K562 (cell line): ENCODE measurements at regions not wholly inside any gene's neighbourhood (a gene's known extent, or its start where the extent isn't known, plus 50 kb on each side); places are given as distances from the start of the nearest gene placed in this dataset.

ENCODE experiments used
- ATAC-seq: fragments of 200-7000 bp; cut with Tn5 transposase; 3 replicates; pipeline ENCODE4 v1.9.1; 2020; ENCODE audit warnings: moderate library complexity
- BruUV-seq: library from RNA; stranded (reverse); fragments of 400-500 nt; replicated peaks from 2 replicates; lab custom pipeline; 2021; lab: Mats Ljungman, UMichigan
- CTCF ChIA-PET: fragments of 300-600 bp; formaldehyde crosslinking; extraction: SDS; loops from one replicate; lab custom pipeline; 2021; ENCODE audit warnings: low intra/inter-chr PET ratio; lab: Yijun Ruan, JAX
- POLR2A ChIA-PET: fragments of 300-600, 350-650 bp; sonication (Branson Sonifier 250); formaldehyde crosslinking; extraction: SDS; loops from one replicate; lab custom pipeline; 2021; ENCODE audit warnings: antibody characterized with exemption, inconsistent platforms; lab: Yijun Ruan, JAX
- DNase-seq, 4 experiments: peaks; one replicate each; pipeline versions ENCODE4 v3.0.0 to v3.0.0-alpha.2; 2011 to 2018; ENCODE audit warnings: low spot score in 3 of 4, mixed read lengths in 3 of 4; ENCODE audit errors: extremely low read depth in 1 of 4
- FAIRE-seq: peaks from 2 replicates; lab custom pipeline; 2011; peaks lifted over from hg19 to GRCh38; lab: Jason Lieb, UNC
- H2AFZ ChIP-seq: 2 replicates; pipeline ENCODE4 v1.6.0; 2011; ENCODE audit warnings: low read depth, low read length, control low read depth, inconsistent platforms
- H3K27ac ChIP-seq: fragments of 200-600 bp; 3 replicates; pipeline ENCODE4 v1.8.0; 2011; ENCODE audit warnings: low read depth, mild to moderate bottlenecking, control low read depth, inconsistent platforms, low read length, moderate library complexity, mixed read lengths; ENCODE audit errors: extremely low read depth
- H3K27me3 ChIP-seq, 2 experiments: fragments of 300-600 bp in 1 of 2; 2 replicates in 1 of 2; 3 replicates in 1 of 2; pipeline versions ENCODE4 v1.6.0 to v1.8.0; 2011; ENCODE audit warnings: inconsistent platforms in 2 of 2, low read length in 2 of 2, mild to moderate bottlenecking in 1 of 2, mixed read lengths in 1 of 2, moderate library complexity in 1 of 2; ENCODE audit not compliant: control insufficient read depth in 2 of 2, insufficient read depth in 2 of 2
- H3K36me3 ChIP-seq: fragments of 300-600 bp; 3 replicates; pipeline ENCODE4 v1.8.0; 2011; ENCODE audit warnings: mild to moderate bottlenecking, low read length, inconsistent platforms; ENCODE audit not compliant: control insufficient read depth, insufficient read depth
- H3K4me1 ChIP-seq, 2 experiments: fragments of 200-600 bp in 1 of 2; replicated peaks in 1 of 2; 2 replicates in 1 of 2; 3 replicates in 1 of 2; pipeline versions ENCODE4 v1.5.1 to v1.8.0; 2011; ENCODE audit warnings: inconsistent platforms in 2 of 2, low read length in 2 of 2, mild to moderate bottlenecking in 1 of 2, mixed read lengths in 1 of 2, moderate library complexity in 1 of 2; ENCODE audit not compliant: control insufficient read depth in 2 of 2, insufficient read depth in 2 of 2
- H3K4me2 ChIP-seq: 2 replicates; pipeline ENCODE4 v1.6.1; 2011; ENCODE audit warnings: low read length, control low read depth, inconsistent platforms, mixed read lengths; ENCODE audit not compliant: insufficient read depth
- H3K4me3 ChIP-seq: fragments of 200-600 bp; sonication (generic), shearing (Covaris generic); 2 replicates; pipeline ENCODE4 v1.5.1; 2016; ENCODE audit warnings: control low read depth, inconsistent platforms
- H3K79me2 ChIP-seq: fragments of 200-600 bp; 3 replicates; pipeline ENCODE4 v1.8.0; 2011; ENCODE audit warnings: low read length, inconsistent platforms; ENCODE audit not compliant: control insufficient read depth, insufficient read depth
- H3K9ac ChIP-seq, 2 experiments: 2 replicates each; pipeline versions ENCODE4 v1.6.0 to v1.6.1; 2011; ENCODE audit warnings: low read depth in 2 of 2, low read length in 2 of 2, control low read depth in 1 of 2, inconsistent platforms in 1 of 2, mild to moderate bottlenecking in 1 of 2, mixed read lengths in 1 of 2; ENCODE audit not compliant: insufficient read depth in 1 of 2
- H3K9me1 ChIP-seq: one replicate; pipeline ENCODE4 v1.6.0; 2011; ENCODE audit warnings: inconsistent platforms, mild to moderate bottlenecking, low read length, moderate library complexity; ENCODE audit not compliant: control insufficient read depth, insufficient read depth
- H3K9me3 ChIP-seq: replicated peaks from 2 replicates; pipeline ENCODE4 v1.5.1; 2011; ENCODE audit warnings: low read depth, low read length, inconsistent platforms; ENCODE audit not compliant: control insufficient read depth, insufficient read depth
- H4K20me1 ChIP-seq: replicated peaks from 2 replicates; pipeline ENCODE4 v1.6.1; 2011; ENCODE audit warnings: low read length, inconsistent platforms, mixed read lengths; ENCODE audit not compliant: control insufficient read depth, insufficient read depth
- HDAC1 ChIP-seq, 2 experiments: fragments of 450-650 bp; IDR thresholded peaks; 2 replicates each; pipeline ENCODE4 v1.6.1; 2016 to 2017; ENCODE audit warnings: inconsistent platforms in 1 of 2, mild to moderate bottlenecking in 1 of 2, moderate library complexity in 1 of 2
- PML ChIP-seq: IDR thresholded peaks from 2 replicates; pipeline ENCODE4 v1.6.1; 2012; ENCODE audit warnings: low read length, inconsistent platforms
- POLR2A ChIP-seq: fragments of 450-650 bp; conservative IDR thresholded peaks from 2 replicates; pipeline ENCODE4 v1.6.1; 2016
- RUNX1 ChIP-seq: sonication (generic); IDR thresholded peaks from 2 replicates; pipeline ENCODE4 v1.6.1; 2016; ENCODE audit warnings: antibody characterized with exemption, low read depth
- SRSF1 ChIP-seq: fragments of 200-400 bp; formaldehyde crosslinking; IDR thresholded peaks from 2 replicates; pipeline ENCODE4 v1.6.1; 2017; ENCODE audit warnings: mild to moderate bottlenecking, low read depth, low read length, moderate library complexity
- TGIF2 ChIP-seq: sonication (generic); formaldehyde crosslinking; IDR thresholded peaks from 2 replicates; pipeline ENCODE4 v1.8.1; 2022; ENCODE audit warnings: mild to moderate bottlenecking, missing genetic modification reagents, moderate library complexity
- ZNF140 ChIP-seq: fragments of 250-450 bp; sonication (Bioruptor Pico); IDR thresholded peaks from 2 replicates; pipeline ENCODE4 v1.8.0; 2021; ENCODE audit warnings: moderate library complexity, mild to moderate bottlenecking, inconsistent platforms
- ZNF408 ChIP-seq: fragments of 250-450 bp; sonication (Bioruptor Pico); IDR thresholded peaks from 2 replicates; pipeline ENCODE4 v1.4.0; 2020; ENCODE audit warnings: low read depth, mild to moderate bottlenecking, moderate library complexity
- ZNF644 ChIP-seq: fragments of 200-800 bp; sonication (Bioruptor generic); IDR thresholded peaks from 2 replicates; pipeline ENCODE4 v1.6.1; 2016; ENCODE audit warnings: low read depth, missing genetic modification characterization, missing compliant biosample characterization
- WGBS: fragments of 100-300 bp; shearing (Covaris generic); methylation state at CpG from one replicate; pipeline ENCODE4 v1.1.6; 2016; ENCODE audit warnings: low coverage, mixed read lengths; ENCODE audit not compliant: insufficient coverage; ENCODE audit errors: missing lambda C conversion rate; 5-methylcytosine and 5-hydroxymethylcytosine counted together
- in situ Hi-C: fragments of 300-500 bp; cut with MboI; formaldehyde crosslinking; loops from 4 replicates; pipeline ENCODE4 v1.15.0; 2018; ENCODE audit warnings: inconsistent platforms, mixed read lengths
- intact Hi-C: fragments of 100-400 bp; cut with micrococcal nuclease; formaldehyde crosslinking; loops from 2 replicates; pipeline ENCODE4 v1.14.2; 2022
- TF ChIP-seq, protein P1 (sequence below), 2 experiments: fragments of 450-650 bp; IDR thresholded peaks; 2 replicates each; pipeline ENCODE4 v1.6.1; 2016; ENCODE audit warnings: mild to moderate bottlenecking in 2 of 2, borderline replicate concordance in 1 of 2, low read depth in 1 of 2, moderate library complexity in 1 of 2

DNA sequence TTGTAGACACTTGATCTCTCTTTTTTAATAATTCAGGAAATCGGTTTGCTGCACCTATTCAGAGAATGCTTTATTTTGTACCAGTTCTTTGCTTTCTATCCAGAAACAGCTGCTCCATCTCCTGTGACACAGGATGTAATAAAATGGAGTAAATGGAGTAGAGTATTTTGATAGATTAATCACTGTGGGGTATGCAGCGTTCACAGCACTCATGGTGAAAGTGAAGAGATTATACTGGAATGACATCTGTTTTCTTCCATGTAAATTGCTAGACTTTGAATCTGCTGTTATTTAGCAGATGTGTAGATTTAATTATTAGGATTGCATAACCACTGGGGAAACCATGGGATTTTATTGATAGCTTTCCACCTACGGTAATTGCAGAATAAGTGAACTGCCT lies 227.3 kb upstream of the ARHGAP42 start:
- 0% methylated on average over 3 of the region's 3 CpGs for WGBS
- no peak for FAIRE-seq
- Histone ChIP-seq H3K4me3 (no peak overlapping the region), H3K4me1 (no peaks in the 10 kb centered on the region), H3K79me2 (no peaks in the 10 kb centered on the region), H3K27ac (no peak overlapping the region), H3K9ac (no peak overlapping the region), H3K36me3 (no peaks in the 10 kb centered on the region), H3K9me1 (no peaks in the 10 kb centered on the region), H2AFZ (no peak overlapping the region), H3K27me3 (no peaks in the 10 kb centered on the region), H3K4me2 (no peak overlapping the region), H3K9me3 (no peaks in the 10 kb centered on the region; the same call in 1 of the 2 replicates), H4K20me1 (no peaks in the 10 kb centered on the region)
- ChIA-PET POLR2A (no interaction called here), CTCF (no interaction called here)
- no peak for TF ChIP-seq ZNF140 (CRISPR knock-in tag)
- no peak for TF ChIP-seq TGIF2 (CRISPR knock-in tag)
- no peak for TF ChIP-seq RUNX1
- no peak for TF ChIP-seq PML
- no peak for TF ChIP-seq HDAC1 (IDR thresholded peaks at IDR 0.05)
- no peak for TF ChIP-seq POLR2A
- no peak for TF ChIP-seq ZNF644 (tag)
- no peak for TF ChIP-seq SRSF1
- TF ChIP-seq, protein P1, sequence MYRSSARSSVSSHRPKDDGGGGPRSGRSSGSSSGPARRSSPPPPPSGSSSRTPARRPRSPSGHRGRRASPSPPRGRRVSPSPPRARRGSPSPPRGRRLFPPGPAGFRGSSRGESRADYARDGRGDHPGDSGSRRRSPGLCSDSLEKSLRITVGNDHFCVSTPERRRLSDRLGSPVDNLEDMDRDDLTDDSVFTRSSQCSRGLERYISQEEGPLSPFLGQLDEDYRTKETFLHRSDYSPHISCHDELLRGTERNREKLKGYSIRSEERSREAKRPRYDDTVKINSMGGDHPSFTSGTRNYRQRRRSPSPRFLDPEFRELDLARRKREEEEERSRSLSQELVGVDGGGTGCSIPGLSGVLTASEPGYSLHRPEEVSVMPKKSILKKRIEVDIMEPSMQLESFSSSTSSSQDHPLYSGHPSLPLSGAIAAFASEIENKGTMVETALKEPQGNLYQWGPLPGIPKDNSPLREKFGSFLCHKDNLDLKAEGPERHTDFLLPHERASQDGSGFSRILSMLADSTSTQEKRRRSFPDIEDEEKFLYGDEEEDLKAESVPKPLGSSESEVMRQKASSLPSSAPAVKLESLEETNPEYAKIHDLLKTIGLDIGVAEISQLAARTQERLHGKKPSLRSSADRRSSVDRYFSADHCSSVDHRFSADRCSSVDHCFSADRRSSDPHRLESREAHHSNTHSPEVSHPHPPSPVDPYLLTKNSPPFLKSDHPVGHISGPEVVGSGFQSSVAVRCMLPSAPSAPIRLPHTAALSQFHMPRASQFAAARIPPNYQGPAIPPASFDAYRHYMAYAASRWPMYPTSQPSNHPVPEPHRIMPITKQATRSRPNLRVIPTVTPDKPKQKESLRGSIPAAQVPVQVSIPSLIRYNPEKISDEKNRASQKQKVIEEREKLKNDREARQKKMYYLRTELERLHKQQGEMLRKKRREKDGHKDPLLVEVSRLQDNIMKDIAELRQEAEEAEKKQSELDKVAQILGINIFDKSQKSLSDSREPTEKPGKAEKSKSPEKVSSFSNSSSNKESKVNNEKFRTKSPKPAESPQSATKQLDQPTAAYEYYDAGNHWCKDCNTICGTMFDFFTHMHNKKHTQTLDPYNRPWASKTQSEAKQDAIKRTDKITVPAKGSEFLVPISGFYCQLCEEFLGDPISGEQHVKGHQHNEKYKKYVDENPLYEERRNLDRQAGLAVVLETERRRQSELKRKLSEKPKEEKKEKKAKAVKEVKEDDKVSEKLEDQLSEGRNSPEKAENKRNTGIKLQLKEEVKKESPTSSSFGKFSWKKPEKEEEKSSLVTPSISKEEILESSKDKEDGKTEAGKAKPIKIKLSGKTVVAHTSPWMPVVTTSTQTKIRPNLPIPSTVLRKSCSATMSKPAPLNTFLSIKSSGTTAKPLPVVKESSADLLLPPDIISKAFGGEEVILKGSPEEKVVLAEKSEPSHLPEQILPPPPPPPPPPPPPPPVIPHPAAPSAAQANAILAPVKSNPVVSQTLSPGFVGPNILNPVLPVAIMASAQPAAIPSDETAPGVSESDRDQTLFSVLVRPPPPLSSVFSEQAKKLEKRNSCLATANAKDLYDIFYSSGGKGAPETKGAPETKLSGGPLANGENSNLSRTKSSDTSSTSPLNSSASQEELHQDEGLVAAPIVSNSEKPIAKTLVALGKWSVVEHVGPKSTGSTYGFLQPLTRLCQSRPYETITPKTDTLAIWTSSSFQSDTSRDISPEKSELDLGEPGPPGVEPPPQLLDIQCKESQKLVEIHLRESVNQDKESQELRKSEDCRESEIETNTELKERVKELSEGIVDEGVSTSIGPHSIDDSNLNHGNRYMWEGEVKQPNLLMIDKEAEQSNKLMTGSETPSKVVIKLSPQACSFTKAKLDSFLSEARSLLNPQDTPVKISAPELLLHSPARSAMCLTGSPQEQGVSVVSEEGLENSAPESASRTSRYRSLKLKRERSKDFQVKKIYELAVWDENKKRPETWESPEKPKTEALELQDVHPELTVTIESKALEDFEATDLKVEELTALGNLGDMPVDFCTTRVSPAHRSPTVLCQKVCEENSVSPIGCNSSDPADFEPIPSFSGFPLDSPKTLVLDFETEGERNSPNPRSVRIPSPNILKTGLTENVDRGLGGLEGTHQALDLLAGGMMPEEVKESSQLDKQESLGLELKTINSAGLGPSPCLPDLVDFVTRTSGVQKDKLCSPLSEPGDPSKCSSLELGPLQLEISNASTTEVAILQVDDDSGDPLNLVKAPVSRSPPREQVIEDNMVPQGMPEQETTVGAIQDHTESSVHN (IDR thresholded peaks at IDR 0.05; ENCODE audit: borderline replicate concordance in 1 of 2, low read depth in 1 of 2): no peak
- TF ChIP-seq ZNF408 (CRISPR knock-in tag): no peak
- intact Hi-C loops (no loop called here), in situ Hi-C loops (no loop called here)
- DNase-seq: no peak
- no TSS peak for BruUV-seq
- ATAC-seq: no peak
